SW 1271 (cell line): ENCODE measurements at regions not wholly inside any gene's neighbourhood (a gene's known extent, or its start where the extent isn't known, plus 50 kb on each side); places are given as distances from the start of the nearest gene placed in this dataset.
"Not testable (repeated sequence)": the region's sequence is repeated elsewhere in the genome, so short reads cannot be mapped to it uniquely, and the experiment has no call there.

Experiments used
- DNase-seq, 2 experiments: peaks; one replicate each; lab custom pipeline; 2025; lab: John Stamatoyannopoulos, UW

DNA sequence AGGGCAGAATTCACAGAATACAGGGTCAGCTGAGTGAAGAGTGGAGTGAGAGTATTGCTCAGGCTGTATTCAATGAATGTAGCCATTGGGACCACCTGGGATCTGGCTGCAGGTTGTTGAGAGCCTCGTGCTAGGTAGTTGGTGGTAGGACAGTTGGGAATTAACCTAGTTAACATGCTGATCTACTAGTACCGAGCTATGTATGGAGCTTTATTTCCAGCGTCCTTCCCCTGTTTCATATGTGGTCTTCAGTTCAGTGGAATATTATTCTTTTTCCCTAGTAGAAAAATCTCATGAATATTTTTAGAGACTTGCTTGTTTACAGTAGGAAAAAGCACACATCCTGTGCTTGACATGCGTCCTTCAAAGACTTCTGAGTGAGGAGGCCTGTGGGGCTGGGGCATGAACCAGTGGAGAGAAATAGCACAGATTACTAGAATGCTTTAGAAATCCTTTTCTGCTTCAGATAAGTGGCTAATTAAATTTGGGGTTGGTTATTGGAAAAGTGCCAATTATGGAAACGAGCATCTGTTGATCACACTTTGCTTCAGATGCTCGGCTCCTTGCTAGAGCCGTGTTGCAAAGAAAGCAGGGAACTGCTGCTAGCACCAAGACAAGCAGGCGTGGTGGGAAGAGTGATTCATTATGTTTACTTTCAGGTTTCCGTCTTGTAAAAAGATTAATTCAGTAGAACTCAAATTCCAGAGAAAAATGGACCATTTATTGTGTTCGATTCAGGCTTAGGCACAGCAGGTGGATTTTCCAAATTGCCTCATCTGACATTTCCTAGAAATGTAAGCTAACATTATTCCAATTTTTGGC is 53.6 kb downstream of the ARF6 start:
- no peak for DNase-seq

DNA sequence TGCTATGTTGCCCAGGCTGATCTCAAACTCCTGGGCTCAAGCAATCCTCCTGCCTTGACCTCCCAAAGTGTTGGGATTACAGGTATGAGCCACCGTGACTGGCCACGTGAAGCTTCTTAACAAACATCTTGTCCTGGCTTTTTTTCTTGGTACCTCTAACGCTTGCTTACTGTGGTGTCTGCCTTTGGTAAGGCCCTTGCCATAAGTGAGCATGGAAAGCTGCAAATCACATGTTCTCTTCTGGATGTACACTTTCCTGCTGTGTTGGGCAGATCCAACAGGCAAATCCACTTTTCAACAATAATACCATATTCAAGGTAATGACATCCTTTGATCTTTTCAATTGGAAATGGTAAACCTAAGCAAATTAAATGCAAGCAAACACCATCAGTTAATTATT is 54.6 kb downstream of the ARF6 start:
- DNase-seq = no peak

DNA sequence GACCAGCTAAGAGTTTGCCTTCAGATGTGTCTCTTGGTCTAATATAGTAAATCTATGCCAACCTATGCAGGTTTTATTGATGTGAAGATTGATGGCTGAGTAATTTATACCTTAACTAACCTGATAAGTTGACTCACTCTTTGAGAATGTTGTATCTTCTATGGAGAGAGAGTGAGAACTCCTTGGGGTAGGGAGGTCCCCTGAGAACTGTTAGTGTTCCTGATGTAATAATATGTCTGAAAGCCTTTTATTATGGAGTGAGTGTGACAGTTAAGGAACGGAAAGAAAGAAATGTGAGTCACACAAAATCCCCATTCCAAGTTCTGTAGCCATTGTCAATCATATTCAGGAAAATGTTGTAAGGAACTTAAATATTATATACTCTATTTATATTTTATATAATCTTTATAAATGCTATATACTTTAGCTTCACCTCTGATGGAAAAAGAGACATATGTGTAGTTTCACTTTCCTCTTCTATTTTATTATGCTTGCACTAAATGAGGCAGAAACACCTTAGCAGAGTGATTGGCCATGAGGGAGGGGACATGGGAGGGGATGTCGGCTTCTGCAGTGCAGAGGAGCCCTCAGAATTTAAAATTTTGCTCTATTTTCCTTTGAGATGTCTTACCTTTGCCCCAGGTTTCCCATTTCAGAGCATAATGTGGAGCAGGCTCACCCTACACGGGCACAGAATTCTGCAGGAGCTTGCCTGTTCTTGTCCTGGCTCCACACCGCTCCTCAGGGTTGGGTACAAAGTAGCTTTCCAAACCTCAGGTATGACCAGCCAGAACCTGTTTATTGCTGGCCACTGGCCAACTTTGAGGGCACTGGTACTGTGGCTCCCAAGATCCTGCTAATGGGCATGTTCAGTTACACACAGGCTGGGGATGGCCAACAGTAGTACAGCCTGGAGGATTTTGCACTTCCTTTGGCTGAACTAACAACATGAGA is 57.7 kb downstream of the ARF6 start:
- no peak for DNase-seq

DNA sequence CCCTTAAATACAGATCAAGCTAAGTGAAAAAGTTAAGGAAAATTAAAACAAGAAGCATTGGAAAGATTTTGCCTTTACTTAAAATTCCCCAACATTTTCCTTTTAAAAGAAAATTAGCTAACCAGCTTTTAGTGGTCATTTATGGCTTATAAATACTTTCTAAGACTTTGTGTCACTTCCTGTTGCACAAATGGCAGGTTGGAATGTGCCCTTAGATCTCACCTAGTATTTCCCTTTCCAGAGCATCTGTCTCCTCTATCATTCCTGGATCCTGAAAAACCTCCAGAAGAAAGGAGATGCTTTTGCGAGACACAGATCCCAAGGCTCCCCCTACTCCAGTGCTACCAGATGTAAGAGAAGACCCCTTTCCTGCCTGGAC is 58.3 kb downstream of the ARF6 start:
- no peak for DNase-seq

DNA sequence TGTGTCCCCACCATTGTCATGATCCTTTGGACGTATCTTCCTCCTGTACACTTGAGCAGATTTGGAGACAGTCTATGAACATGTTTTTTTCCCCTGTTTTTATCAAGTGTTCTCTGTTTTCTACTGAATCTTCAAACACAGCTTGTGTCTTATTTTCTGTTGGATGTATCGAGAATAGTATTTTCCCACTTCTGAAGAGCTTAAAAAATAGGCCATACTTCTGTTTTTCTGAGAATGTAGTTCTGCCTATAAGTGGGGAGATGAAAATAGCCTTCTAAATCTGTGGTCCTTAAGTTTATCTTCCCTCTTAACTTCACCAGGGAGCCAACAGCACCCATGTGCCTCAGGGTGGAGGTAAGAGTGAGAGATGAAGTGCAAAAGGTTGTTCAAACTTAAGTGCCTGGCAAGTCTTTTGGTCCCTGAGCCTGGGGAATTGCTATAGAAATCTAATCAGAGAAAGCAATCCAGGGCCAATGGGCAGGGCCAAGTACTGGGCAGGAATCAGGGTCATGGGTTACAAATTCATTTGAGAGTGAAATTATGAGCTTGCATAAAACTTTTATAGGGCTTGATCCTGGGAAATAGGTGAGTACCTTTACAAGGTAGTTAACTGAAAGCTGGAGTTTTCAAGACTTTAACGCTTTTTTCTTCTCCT is 58.9 kb downstream of the ARF6 start:
- no peak for DNase-seq

DNA sequence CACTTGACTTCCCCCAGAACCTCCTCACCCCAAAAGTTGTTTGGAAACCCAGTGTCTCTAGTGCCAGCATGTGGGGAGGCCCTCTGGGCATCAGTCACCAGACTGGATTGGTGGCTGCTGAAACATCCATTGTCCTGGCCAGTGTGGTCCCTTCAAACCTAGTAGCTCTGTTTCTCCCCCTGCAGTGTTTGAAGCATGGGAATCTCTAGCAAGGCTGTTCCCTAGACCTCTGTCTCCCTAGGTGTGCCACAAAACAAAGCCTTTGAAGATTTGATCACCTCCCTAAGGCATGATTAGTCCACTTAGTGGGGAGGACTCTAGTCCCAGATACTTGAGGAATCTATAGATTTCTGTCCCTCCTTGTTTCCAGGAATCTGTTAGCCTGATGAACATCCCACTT is 60.3 kb downstream of the ARF6 start:
- no peak for DNase-seq

DNA sequence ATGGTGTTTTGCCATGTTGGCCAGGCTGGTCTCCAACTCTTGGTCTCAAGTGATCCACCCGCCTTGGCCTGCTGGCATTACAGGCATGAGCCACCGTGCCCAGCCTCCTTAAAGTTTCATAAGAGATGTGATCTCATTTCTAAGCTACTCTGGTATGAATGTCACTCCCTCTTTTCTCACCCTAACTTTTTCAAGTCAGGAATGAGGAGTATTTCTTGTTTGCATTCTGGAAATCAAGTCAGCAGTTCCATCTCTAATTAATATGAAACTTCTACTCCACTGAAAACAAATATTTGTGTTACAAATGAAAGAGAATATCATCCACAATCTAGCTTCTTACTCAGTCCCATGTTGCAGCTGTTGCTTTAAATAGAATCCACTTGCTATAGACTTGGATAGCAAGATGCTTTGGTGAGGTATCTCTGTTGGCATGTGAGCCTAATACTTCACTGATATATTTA is 61.3 kb downstream of the ARF6 start:
- DNase-seq = no peak

DNA sequence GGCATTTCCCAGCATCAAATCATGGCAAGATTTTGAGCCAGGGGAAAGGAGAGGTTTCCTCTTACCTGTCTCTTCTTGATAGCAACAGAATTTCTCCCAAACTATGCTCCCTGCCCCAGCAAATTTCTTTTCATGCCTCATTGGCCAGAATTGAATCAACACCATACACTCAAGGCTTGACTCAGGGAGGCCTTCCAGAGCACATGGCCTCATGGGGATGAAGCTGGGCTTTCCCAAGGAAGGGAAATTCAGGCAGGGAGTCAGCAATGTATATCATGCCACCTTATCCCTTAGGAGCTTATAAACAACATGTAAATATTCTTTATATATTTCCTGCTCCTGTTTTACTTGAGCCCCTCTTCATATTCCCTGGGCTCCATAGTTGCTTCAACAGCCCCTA is 62.1 kb downstream of the ARF6 start:
- no peak for DNase-seq

DNA sequence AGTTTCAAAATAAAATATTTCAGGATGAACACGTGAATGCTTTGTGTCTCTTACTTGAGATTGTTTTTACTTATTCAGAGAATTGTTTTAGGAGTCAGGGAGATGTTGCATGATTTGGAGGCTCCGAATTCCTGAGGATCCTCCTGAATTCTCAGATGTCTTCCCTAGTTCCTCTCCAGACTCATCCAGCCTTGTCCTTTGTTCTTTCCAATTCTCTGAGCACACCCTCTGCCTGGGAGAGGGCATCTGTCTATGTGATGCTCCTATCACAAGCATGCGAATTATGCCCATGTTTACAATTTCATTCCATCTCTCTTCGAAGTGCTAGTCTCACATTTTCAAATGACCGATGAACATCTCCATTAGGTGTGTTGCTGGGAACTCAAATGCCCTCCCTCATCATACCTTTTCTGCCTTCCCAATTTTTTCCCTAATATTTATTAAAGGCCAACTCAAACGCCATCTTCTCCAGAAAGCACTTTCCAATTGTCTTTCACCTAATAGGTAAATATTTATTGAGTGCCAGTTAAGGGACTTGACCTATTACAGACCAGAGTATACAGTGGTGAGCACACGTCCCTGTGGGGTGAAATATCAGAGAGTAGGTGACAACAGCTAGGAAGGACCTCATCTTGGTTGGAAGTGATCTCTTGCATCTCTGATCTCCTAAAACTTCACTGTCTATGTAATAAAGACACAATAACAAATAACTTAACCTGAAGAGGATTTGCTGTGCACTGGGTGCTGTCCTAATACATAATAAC is 64.4 kb downstream of the ARF6 start:
- no peak for DNase-seq

DNA sequence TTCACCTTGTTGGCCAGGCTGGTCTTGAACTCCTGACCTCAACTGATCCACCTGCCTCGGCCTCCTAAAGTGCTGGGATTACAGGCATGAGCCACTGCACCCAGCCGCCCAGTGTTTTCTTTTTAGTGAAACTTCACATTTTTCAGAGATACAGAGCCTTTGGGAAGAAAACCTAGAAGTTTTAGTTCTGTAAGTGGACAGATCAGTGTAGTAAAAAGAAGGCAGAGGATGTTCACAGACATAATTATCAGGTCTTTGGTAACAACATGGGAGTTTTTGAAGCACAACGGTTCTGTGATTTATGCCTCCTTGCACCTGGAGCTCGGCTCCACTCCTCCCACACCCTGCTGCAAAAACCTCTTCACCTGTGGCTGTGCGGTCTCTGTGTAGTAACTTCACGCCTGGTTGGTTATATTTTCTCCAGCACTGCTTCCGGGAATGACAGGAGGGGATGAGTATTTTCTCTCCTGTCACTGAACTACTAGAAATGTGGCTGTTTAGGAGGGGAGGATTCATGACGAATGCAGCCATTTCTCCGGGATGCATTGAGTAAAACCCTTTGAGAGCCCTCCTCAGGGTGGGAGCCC is 67.0 kb downstream of the ARF6 start:
- DNase-seq = no peak

DNA sequence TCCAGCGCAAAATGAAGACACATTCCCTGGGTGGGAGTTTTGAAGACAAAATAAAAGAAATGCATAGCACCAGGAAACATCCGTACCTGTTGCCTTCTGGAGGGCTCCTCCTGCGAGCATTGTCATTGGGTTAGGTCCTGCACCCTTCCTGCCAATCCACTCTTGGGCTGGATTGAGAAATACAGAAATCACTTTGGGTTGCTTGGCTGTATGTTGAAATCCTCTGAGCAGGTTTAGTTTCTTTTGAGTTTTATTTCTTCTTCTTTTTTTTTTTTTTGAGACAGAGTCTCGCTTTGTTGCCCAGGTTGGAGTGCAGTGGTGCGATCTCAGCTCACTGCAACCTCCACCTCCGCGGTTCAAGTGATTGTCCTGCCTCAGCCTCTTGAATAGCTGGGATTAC is 67.6 kb downstream of the ARF6 start:
- DNase-seq = no peak

DNA sequence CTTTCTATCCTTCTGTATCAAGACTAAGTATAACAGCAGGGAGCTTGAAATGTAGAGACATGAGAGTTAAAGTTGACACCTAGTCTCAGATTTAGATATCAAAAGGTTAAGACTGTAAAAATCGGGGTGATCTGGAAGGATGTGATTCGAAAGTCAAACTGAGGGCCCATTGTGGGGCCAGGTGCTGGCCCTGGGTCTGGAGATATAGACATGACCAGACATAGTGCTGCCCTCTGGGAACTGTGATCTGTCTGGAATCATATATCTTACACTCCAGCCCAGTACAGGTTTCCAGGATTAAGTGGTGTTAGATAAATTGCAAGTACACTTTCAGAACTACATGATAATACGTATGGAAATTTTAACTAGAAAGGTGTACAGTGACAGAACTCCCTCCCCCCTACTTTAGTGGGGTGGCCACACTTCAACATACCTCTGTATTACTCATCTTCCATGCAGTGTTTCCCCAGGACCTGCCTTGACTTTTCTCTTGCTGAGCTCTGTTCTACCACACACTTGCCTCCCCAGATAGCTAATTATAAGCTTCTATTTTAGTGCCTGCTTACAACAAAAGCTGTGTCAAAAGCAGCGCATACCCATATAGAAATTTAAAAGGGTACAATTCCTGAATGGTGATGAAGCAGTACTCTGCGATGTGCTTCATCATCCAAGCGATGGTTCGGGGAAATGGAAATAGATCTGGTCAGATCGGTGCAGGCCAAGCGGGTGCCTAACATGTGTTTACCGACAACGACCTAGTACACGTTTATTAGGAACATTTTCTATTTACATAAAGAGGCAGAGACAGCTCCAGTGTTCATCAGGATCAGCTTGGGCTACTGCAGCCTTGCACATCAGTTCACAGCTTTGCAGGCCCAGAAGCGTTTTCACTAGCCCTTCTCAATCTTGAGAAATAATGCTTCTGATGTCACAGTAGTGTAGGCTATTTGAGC is 68.7 kb downstream of the ARF6 start:
- no peak for DNase-seq

DNA sequence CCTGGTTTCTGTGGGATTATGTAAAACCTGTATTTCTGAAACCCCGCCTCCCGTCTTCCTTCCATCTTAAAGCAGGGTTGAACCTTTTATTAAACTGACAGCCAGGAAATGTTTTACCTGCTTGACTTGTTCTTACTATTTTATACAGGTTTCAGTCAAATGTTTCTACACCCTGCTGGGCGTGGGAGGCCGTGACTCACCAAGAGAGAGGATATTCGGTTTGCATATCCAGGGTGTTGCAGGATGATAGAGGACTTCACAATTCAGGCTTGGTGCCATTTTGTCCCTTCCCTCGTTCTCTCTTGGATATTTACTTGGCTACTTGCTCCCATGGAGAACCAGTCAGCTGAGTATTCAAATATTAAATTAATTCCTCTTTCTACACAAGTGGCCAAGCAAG is 69.7 kb downstream of the ARF6 start:
- DNase-seq = no peak

DNA sequence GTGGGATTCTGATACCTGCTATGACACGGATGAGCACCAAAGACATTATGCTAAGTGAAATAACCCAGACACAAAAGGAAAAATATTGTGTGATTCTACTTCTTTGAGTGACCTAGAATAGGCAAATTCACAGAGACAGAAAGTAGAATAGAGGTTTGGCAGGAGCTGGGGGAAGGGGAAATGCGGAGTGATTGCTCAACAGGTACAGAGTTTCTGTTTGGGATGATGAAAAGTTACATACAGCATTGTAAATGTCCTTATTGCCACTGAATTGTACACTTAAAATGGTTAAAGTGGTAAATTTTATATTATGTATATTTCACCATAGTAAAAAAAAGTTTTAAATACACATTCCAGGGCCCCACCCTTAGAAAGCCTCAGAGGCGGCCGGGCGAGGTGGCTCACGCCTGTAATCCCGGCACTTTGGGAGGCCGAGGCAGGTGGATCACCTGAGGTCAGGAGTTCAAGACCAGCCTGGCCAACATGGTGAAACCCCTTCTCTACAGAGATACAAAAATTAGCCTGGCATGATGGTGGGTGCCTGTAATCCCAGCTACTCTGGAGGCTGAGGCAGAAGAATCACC is 72.3 kb downstream of the ARF6 start:
- not testable (repeated sequence) for DNase-seq

DNA sequence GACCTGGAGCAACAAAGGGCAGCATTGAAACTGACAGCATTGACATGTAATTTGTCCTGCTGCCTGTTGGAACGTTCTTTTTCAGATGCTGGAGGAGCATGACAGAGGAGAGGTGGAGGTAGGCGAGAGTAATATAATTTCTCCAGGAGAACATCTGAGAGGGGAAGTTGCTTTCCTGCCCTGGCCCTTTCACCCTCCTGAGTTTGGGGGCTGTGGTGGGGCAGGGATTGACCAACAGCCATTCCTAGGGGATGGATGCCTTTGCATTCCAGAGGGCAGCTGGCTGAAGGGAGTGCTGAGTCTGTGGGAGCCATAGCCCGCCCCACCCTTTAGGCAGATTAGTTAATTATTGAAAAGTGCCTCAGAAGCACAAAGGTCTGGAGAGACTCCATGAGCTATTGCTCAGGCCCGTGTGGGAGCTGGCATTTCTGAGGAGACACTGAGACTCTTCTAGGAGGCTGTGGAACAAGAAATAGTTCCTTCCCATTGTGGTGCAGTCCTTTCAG is 73.5 kb downstream of the ARF6 start:
- no peak for DNase-seq

DNA sequence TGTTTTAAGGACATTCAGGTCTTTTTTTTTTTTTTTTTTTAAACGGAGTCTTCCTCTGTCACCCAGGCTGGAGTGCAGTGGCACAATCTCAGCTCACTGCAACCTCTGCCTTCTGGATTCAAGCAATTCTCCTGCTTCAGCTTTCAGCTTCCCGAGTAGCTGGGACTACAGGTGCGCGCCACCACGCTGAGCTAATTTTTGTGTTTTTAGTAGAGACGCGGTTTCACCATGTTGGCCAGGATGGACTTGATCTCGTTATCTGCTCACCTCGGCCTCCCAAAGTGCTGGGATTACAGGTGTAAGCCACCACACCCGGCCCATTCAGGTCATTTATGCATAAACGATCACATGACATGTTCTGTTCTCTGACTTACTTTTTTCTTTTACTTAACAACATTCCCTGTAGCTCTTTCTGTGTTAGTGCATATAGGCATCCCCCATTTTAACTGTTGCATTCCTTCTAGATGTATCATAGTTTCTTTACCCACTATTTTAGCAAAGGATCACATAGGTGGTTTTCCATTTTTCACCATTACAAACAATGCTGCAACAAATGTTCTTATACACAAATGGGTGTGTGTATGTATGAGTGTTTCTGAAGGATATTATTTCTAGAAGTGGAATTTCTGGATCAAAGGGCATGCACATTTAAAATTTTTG is 74.2 kb downstream of the ARF6 start:
- DNase-seq = no peak

DNA sequence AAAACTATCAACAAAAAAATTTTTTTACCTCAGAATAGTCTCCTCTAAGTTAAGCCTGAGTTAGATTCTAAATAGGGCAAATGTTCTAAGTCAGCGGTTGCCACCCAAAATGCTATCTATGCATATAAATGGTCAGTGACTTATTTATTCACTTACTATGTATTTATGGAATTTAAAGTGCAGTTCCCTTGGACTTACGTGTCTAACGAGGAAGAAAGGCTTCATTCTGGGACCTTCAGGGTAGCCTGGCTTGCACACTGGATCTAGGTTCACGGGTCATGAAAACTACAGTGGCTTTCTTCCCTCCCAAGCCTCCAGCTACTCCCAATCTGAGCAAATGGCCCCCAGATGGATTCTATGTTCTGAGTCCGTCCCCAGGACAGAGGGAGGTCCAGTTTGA is 77.1 kb downstream of the ARF6 start:
- no peak for DNase-seq

DNA sequence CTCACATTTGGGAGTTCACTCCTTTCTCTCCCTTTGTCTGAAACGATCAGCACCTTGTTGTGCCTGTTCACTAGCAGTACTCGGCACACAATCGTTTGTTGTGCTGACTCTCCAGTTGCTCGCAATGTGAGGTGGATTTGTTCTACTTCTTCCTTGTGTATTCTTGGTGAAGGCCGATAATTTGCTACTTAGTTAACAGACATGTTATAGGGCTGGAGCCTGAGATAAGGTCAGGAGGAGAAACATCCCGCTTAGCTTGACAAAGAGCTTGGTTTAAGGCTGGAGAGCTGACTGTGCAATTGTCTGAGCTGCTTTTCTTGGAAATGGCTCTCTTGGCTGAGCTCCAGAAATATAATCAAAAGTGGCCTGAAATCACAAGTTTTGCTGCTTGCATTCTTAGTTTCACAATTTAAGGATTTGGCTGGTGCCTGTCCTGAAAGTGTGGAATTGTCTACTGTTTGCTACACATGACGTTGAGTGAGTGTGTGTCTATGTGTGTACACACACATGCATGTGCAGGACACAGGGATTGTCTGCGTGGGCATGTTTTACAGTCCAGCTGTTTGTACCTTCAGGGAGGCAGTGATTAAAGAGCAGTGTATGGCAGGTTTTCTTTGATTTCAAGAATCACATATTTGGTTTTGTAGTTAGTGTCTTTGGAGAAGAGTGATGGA is 77.7 kb downstream of the ARF6 start:
- DNase-seq = no peak
